ENCODE measurements at regions not wholly inside any gene's neighbourhood (a gene's known extent, or its start where the extent isn't known, plus 50 kb on each side); places are given as distances from the start of the nearest gene placed in this dataset.

- DNase-seq = no peak
These were observed 60.8 kb upstream of the RPS6KA2 start for GRCh38 chr6:166687879-166688205.

GRCh38 chr6:166687070-166687878, 60.2 kb upstream of the RPS6KA2 start:
- no peak for DNase-seq

- no peak for DNase-seq
These were observed 59.3 kb upstream of the RPS6KA2 start for GRCh38 chr6:166686317-166686716.

- no peak for DNase-seq
These were observed 57.8 kb upstream of the RPS6KA2 start for GRCh38 chr6:166684866-166685265.

GRCh38 chr6:166684170-166684569, 57.1 kb upstream of the RPS6KA2 start:
- DNase-seq = no peak

- no peak for DNase-seq
These were observed 56.4 kb upstream of the RPS6KA2 start for GRCh38 chr6:166683477-166683876.

- DNase-seq = no peak
These were observed 52.5 kb upstream of the RPS6KA2 start for GRCh38 chr6:166679566-166679965.

GRCh38 chr6:166678426-166678825, 51.4 kb upstream of the RPS6KA2 start:
- DNase-seq = no peak

GRCh38 chr6:166677941-166678340, 50.9 kb upstream of the RPS6KA2 start:
- no peak for DNase-seq

All from activated CD4-positive, alpha-beta T cell treated with anti-CD3 and anti-CD28 coated beads, Interleukin-2, Interleukin-6, amounts not matched to agents 100 ng/mL and 50 ng/mL, durations not matched to agents 16 hours and 8 hours (primary cell).